ENCODE measurements at regions not wholly inside any gene's neighbourhood (a gene's known extent, or its start where the extent isn't known, plus 50 kb on each side); places are given as distances from the start of the nearest gene placed in this dataset.

GRCh38 chr4:43932448-43932847, 516.2 kb downstream of the KCTD8 start:
- CTCF ChIA-PET = no interaction called here
- POLR2A ChIA-PET = no interaction called here
- H3K4me3 ChIP-seq (ENCODE audit: low read depth, low read length) = no peak overlapping the region
- no peak for DNase-seq (ENCODE audit: low read depth, low spot score)
- no peak overlapping the region for H3K27ac ChIP-seq (ENCODE audit: low read depth, low read length)
- 0 out of 2 replicates have a peak, but pooled peaks cover under 1% of the 10 kb centered on the region for H3K9me3 ChIP-seq (ENCODE audit: control insufficient read depth, insufficient read depth, low read length)
- TF ChIP-seq, protein P1, sequence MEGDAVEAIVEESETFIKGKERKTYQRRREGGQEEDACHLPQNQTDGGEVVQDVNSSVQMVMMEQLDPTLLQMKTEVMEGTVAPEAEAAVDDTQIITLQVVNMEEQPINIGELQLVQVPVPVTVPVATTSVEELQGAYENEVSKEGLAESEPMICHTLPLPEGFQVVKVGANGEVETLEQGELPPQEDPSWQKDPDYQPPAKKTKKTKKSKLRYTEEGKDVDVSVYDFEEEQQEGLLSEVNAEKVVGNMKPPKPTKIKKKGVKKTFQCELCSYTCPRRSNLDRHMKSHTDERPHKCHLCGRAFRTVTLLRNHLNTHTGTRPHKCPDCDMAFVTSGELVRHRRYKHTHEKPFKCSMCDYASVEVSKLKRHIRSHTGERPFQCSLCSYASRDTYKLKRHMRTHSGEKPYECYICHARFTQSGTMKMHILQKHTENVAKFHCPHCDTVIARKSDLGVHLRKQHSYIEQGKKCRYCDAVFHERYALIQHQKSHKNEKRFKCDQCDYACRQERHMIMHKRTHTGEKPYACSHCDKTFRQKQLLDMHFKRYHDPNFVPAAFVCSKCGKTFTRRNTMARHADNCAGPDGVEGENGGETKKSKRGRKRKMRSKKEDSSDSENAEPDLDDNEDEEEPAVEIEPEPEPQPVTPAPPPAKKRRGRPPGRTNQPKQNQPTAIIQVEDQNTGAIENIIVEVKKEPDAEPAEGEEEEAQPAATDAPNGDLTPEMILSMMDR (IDR thresholded peaks at IDR 0.05; ENCODE audit: low read depth, low read length) = no peak
- H3K27me3 ChIP-seq (ENCODE audit: control insufficient read depth, insufficient read depth, low read length) = no peaks in the 10 kb centered on the region

- H3K27me3 ChIP-seq (ENCODE audit: control insufficient read depth, insufficient read depth, low read length) = no peaks in the 10 kb centered on the region
- CTCF ChIA-PET = no interaction called here
- 0 out of 2 replicates have a peak, but pooled peaks cover 2% of the 10 kb centered on the region for H3K9me3 ChIP-seq (ENCODE audit: control insufficient read depth, insufficient read depth, low read length)
- POLR2A ChIA-PET = no interaction called here
- no peak for DNase-seq (ENCODE audit: low read depth, low spot score)
- no peak overlapping the region for H3K27ac ChIP-seq (ENCODE audit: low read depth, low read length)
- H3K4me3 ChIP-seq (ENCODE audit: low read depth, low read length) = no peak overlapping the region
- TF ChIP-seq, protein P1 (IDR thresholded peaks at IDR 0.05; ENCODE audit: low read depth, low read length) = no peak
Measured at GRCh38 chr4:43943998-43944397, 504.6 kb downstream of the KCTD8 start.

- TF ChIP-seq, protein P1 (IDR thresholded peaks at IDR 0.05; ENCODE audit: low read depth, low read length) = no peak
- CTCF ChIA-PET = no interaction called here
Measured at GRCh38 chr4:43959976-43960375, 488.6 kb downstream of the KCTD8 start.

GRCh38 chr4:43968011-43968410, 480.6 kb downstream of the KCTD8 start:
- no peaks in the 10 kb centered on the region for H3K27me3 ChIP-seq (ENCODE audit: control insufficient read depth, insufficient read depth, low read length)
- no peak for DNase-seq (ENCODE audit: low read depth, low spot score)
- peaks cover 5% of the 10 kb centered on the region for H3K9me3 ChIP-seq (ENCODE audit: control insufficient read depth, insufficient read depth, low read length)
- TF ChIP-seq, protein P1 (IDR thresholded peaks at IDR 0.05; ENCODE audit: low read depth, low read length) = no peak
- no peak overlapping the region for H3K4me3 ChIP-seq (ENCODE audit: low read depth, low read length)
- CTCF ChIA-PET = no interaction called here
- POLR2A ChIA-PET = no interaction called here
- H3K27ac ChIP-seq (ENCODE audit: low read depth, low read length) = no peak overlapping the region

More at GRCh38 chr4:43959976-43960375, 488.6 kb downstream of the KCTD8 start:
- no peak overlapping the region for H3K4me3 ChIP-seq (ENCODE audit: low read depth, low read length)
- peaks cover 2% of the 10 kb centered on the region; the same call in 1 of the 2 replicates for H3K9me3 ChIP-seq (ENCODE audit: control insufficient read depth, insufficient read depth, low read length)
- H3K27me3 ChIP-seq (ENCODE audit: control insufficient read depth, insufficient read depth, low read length) = no peaks in the 10 kb centered on the region
- H3K27ac ChIP-seq (ENCODE audit: low read depth, low read length) = no peak overlapping the region
- POLR2A ChIA-PET = no interaction called here
- no peak for DNase-seq (ENCODE audit: low read depth, low spot score)

DNA sequence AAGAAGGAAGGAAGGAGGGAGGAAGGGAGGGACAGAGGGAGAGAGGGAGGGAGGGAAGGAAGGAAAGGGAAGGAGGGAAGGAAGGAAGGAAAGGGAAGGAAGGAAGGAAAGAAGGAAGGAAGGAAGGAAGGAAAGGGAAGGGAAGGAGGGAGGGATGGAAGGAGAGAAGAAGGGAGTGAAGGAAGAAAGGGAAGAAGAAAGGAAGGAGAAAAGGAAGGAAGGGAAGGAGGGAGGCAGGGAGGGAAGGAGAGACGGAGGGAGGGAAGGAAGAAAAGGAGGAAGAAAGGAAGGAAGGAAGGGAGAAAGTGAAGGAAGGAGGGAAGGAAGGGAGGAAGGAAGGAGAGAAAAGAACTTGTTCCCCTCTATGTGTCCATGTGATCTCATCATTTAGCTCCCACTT, 465.0 kb downstream of the KCTD8 start:
- Histone ChIP-seq H3K9me3 (ENCODE audit: control insufficient read depth, insufficient read depth, low read length) (peaks cover 3% of the 10 kb centered on the region; the same call in 1 of the 2 replicates), H3K27ac (ENCODE audit: low read depth, low read length) (no peak overlapping the region), H3K27me3 (ENCODE audit: control insufficient read depth, insufficient read depth, low read length) (no peaks in the 10 kb centered on the region), H3K4me3 (ENCODE audit: low read depth, low read length) (no peak overlapping the region)
- no peak for DNase-seq (ENCODE audit: low read depth, low spot score)
- CTCF ChIA-PET = no interaction called here
- TF ChIP-seq, protein P1 (IDR thresholded peaks at IDR 0.05; ENCODE audit: low read depth, low read length) = no peak
- POLR2A ChIA-PET = no interaction called here
